Hypothalamus (tissue), 51 donors: ENCODE measurements at regions not wholly inside any gene's neighbourhood (a gene's known extent, or its start where the extent isn't known, plus 50 kb on each side); places are given as distances from the start of the nearest gene placed in this dataset.
"Not testable (repeated sequence)": the region's sequence is repeated elsewhere in the genome, so short reads cannot be mapped to it uniquely, and the experiment has no call there.

ENCODE experiments used
- DNase-seq, 51 donors: peaks; one replicate each; lab custom pipeline; 2025; lab: John Stamatoyannopoulos, UW

GRCh38 chr5:53160895-53161294 lies 51.3 kb upstream of the MOCS2 start:
- DNase-seq, result no peak

DNA sequence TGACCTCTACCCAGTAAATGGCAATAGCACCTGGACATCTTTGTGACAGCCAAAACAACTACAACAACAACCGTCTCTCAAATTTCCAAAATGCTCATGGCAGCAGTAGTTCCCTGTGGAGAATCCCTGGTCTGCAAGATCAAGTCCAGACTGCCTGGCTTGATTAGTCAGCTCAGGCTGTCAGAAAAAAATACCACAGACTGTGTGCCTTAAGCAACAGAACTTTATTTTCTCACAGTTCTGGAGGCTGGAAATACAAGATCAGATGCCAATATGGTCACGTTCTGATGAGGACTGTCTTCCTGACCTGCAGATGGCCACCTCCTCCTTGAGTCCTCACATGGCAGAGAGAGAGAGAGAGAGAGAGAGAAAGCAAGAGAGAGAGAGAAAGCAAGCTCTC lies 52.3 kb upstream of the MOCS2 start:
- no peak for DNase-seq

GRCh38 chr5:53164478-53165165 lies 55.1 kb upstream of the MOCS2 start:
- no peak for DNase-seq

GRCh38 chr5:53165431-53166182 lies 56.0 kb upstream of the MOCS2 start:
- no peak for DNase-seq

- DNase-seq, result no peak
Measured at GRCh38 chr5:53166183-53166495, 56.6 kb upstream of the MOCS2 start.

DNA sequence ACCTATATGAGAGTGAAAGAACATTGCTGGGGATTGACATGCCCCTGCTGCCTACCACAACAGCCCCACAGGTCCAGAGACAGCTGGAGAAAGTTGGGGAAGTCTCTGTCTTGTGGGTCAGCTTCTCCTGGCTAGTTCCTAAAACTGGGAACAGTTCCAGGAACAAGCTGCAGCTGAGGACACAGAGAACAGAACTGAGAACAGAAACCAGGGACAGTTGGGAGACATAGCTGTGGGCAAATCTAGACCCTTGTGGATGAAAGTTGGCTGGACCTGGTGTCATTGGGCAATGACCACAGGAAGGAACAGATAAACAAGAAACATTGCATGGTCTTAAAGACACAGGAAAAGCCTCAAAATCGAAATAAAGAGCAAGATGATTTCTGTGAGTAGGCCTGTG lies 58.3 kb upstream of the MOCS2 start:
- DNase-seq, result peak in 4 of 51 donors; percentile 1 to 17 (median 2)

DNA sequence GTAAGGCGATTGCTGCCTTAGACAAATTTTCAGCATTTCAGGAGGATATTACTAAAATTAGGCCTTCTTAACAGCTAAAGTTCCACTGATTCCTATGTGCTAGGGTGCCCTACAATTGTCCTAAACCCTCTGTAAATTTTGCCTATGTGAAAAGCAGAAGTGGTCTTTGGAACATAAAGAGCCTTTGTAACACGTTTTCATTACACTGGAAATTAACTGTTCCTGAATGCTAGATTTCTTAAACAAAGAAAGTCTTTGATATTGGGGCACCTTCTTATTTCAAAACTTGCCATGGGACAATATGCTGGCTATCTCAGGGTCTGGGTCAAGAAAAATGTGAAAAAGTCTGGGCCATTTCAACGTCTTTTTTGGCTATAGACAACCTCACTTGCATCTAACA lies 60.4 kb upstream of the MOCS2 start:
- no peak for DNase-seq

- DNase-seq, result peak in 7 of 51 donors; percentile 1 to 8 (median 1)
Measured at GRCh38 chr5:53170746-53171349, 61.3 kb upstream of the MOCS2 start.

DNA sequence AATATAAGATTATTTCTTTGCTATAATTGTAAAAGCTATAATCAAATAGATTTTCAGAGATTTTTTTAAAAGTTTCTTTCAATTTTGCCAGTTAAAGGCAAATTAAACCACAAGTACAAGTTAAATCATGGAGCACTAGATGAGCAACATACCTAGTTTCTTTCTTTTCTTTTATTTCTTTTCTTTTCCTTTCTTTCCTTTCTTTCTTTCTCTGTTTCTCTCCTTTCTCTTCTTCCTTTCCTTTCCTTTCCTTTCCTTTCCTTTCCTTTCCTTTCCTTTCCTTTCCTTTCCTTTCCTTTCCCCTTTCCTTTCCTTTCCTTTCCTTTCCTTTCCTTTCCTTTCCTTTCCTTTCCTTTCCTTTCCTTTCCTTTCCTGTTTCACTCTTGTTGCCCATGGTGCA lies 62.5 kb upstream of the MOCS2 start:
- DNase-seq, result not testable (repeated sequence)

- no peak for DNase-seq
Measured at GRCh38 chr5:53172630-53173029, 63.1 kb upstream of the MOCS2 start.

DNA sequence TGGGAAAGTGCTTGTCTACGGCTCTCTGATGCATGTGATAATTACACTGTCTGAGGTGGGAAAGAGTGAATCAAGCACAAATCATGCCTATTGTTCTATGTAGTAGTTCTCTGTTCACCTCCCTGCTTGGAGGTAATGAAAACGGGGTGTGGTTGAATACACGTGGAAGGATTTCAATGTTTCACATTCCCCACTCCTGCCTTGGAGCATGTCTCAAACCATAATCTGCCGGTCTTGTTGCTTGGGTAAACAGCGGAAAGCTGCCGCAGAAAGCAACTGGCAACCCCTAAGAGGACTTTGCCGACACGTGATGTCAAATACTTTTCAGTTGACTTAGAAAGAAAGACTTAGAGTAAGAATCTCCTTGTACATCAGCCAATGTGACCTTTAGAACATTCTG lies 63.5 kb upstream of the MOCS2 start:
- DNase-seq, result no peak

- no peak for DNase-seq
Measured at GRCh38 chr5:53178830-53179229, 69.3 kb upstream of the MOCS2 start.

GRCh38 chr5:53179691-53180090 lies 70.1 kb upstream of the MOCS2 start:
- DNase-seq, result no peak

DNA sequence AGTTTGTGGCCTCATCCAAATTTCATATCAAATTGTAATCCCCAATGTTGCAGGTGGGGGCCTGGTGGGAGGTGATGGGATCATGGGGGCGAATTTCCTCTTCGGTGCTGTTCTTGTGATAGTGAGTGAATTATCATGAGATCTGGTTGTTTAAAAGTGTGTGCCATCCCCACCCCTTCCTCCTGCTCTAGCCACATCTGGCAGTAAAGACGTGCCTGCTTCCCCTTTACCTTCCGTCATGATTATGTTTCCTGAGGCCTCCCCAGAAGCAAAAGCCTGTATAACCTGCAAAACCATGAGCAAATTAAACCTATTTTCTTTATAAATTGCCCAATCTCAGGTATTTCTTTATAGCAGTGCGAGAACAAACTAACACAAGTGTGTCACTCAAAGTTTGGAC lies 71.0 kb upstream of the MOCS2 start:
- no peak for DNase-seq

- DNase-seq, result no peak
Measured at GRCh38 chr5:53180991-53181390, 71.4 kb upstream of the MOCS2 start.

- DNase-seq, result no peak
Measured at GRCh38 chr5:53183880-53184279, 74.3 kb upstream of the MOCS2 start.

GRCh38 chr5:53191548-53192165 lies 82.1 kb upstream of the MOCS2 start:
- DNase-seq, result no peak

DNA sequence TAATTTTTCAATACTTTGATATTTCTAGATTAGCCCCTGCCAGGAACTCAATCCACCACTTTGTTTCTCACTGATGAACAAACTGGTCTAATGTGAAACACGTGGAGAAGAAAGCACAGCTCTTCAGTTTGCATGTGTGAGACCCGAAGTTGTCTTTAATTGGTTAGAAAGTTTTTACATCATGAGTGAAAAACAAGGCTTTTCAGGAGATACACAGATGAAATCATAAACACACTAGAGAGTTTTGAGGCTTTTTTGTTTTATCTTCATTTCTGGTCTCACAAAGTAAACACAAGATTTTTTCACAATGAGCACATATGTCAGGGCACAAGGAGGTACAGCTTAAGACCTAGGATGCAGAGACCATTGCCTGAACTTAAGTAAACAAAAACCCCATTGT lies 84.5 kb upstream of the MOCS2 start:
- DNase-seq, result no peak

DNA sequence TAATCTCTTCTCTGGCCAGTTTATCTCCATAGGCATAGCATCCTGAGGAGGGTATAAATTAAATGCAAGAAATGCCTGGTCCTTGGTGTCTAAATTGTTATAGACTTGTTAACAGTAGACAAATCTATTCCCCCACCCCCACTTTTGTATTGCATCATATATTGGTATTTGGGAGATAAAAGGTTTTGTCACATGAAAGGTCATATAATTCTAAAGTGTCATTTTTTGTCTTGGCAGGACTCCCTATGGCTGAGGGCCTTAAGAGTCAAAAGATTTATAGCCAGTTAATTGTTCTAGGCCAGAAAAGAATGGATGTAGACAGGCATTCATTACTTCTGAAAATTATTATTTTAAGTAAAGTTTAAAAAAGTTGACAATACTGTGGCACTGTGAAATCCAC lies 90.3 kb upstream of the MOCS2 start:
- DNase-seq, result no peak

DNA sequence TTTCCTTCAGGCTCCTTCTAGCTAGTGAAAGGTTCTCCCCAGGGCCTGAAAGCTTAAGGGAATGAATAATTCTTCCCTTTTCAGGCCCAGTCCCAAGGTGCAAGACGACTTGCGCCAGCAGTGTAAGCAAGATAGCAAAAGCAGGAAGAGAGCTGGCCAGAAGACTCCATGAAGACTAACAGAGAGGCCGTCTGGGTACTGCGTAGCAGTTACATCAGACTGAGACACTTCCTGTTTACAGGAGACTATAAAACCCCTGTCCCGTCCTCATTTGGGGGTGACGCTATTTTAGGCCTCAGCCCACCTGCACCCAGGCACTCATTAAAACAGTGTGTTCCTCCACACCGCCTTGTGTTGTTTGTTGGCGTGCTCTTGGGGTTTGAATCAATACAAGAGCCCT lies 90.7 kb upstream of the MOCS2 start:
- DNase-seq, result no peak

DNA sequence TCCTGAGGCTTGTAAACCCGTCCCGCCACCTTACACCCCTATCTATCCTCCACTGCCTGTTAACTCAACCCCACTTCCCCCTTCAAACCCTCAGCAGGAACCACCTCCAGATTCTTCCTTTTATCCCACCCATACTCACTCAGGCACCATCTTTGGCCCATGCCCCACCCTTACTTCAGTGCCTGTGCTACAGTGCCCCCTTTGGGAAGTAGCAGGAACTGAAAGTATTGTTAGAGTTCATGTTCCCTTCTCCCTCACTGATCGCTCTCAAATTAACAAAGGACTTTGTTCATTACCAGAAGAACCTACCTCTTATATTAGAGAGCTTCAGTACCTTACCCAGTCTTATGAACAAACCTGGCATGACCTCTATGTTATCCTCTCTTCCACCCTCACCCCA lies 92.2 kb upstream of the MOCS2 start:
- DNase-seq, result no peak

DNA sequence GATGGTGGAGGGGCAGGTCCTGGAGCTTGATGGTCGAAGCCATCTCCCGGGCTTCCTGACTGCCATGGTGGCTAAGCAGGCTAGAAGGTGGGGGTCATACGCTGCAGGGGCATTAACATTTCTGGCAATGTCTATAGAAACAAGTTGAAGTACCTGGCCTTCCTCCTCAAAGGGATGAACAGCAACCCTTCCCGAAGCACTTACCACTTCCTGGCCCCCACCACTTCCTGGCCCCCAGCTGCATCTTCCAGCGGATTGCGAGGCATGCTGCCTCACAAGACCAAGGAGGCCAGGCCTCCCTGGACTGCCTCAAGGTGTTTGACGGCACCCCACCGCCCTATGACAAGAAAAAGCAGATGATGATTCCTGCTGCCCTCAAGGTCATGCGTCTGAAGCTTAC lies 97.0 kb upstream of the MOCS2 start:
- DNase-seq, result no peak
